ENCODE measurements at regions not wholly inside any gene's neighbourhood (a gene's known extent, or its start where the extent isn't known, plus 50 kb on each side); places are given as distances from the start of the nearest gene placed in this dataset.

- DNase-seq: no peak
- Histone ChIP-seq H3K4me3 (no peak overlapping the region), H3K9me3 (ENCODE audit: insufficient read depth, low read depth) (no peaks in the 10 kb centered on the region), H2AFZ (no peak overlapping the region), H3K27ac (no peak overlapping the region), H3K36me3 (ENCODE audit: low read depth) (no peaks in the 10 kb centered on the region), H3K27me3 (ENCODE audit: insufficient read depth, low read depth) (peaks cover 36% of the 10 kb centered on the region), H3F3A (ENCODE audit: insufficient read depth, low read depth) (no peaks in the 10 kb centered on the region), H4K20me1 (ENCODE audit: insufficient read depth) (no peaks in the 10 kb centered on the region), H3K4me1 (replicated peaks; ENCODE audit: insufficient read depth) (no peaks in the 10 kb centered on the region), H3K9me2 (ENCODE audit: insufficient read depth) (no peaks in the 10 kb centered on the region), H3K4me2 (no peak overlapping the region), H3K79me2 (ENCODE audit: low read depth) (no peaks in the 10 kb centered on the region)
- TF ChIP-seq, protein P1, sequence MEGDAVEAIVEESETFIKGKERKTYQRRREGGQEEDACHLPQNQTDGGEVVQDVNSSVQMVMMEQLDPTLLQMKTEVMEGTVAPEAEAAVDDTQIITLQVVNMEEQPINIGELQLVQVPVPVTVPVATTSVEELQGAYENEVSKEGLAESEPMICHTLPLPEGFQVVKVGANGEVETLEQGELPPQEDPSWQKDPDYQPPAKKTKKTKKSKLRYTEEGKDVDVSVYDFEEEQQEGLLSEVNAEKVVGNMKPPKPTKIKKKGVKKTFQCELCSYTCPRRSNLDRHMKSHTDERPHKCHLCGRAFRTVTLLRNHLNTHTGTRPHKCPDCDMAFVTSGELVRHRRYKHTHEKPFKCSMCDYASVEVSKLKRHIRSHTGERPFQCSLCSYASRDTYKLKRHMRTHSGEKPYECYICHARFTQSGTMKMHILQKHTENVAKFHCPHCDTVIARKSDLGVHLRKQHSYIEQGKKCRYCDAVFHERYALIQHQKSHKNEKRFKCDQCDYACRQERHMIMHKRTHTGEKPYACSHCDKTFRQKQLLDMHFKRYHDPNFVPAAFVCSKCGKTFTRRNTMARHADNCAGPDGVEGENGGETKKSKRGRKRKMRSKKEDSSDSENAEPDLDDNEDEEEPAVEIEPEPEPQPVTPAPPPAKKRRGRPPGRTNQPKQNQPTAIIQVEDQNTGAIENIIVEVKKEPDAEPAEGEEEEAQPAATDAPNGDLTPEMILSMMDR (conservative IDR thresholded peaks at IDR 0.05): no peak
- no peak for TF ChIP-seq EZH2 (IDR thresholded peaks at IDR 0.05; ENCODE audit: low read depth)
- intact Hi-C loops (cut with micrococcal nuclease; ENCODE audit: unreplicated experiment): no loop called here
- BruUV-seq (replicated peaks): no TSS peak
- ChIA-PET CTCF (no interaction called here), POLR2A (ENCODE audit: unreplicated experiment) (no interaction called here)
Observed at GRCh38 chr11:134746609-134747008, 334.6 kb upstream of the B3GAT1 start.

- no peak for DNase-seq
- Histone ChIP-seq H3K79me2 (ENCODE audit: low read depth) (no peaks in the 10 kb centered on the region), H4K20me1 (ENCODE audit: insufficient read depth) (no peaks in the 10 kb centered on the region), H3K9me3 (ENCODE audit: insufficient read depth, low read depth) (no peaks in the 10 kb centered on the region), H3K27me3 (ENCODE audit: insufficient read depth, low read depth) (peaks cover 25% of the 10 kb centered on the region), H3K4me3 (no peak overlapping the region), H3F3A (ENCODE audit: insufficient read depth, low read depth) (no peaks in the 10 kb centered on the region), H3K27ac (no peak overlapping the region), H2AFZ (no peak overlapping the region), H3K4me2 (no peak overlapping the region), H3K9me2 (ENCODE audit: insufficient read depth) (no peaks in the 10 kb centered on the region), H3K36me3 (ENCODE audit: low read depth) (no peaks in the 10 kb centered on the region), H3K4me1 (replicated peaks; ENCODE audit: insufficient read depth) (no peaks in the 10 kb centered on the region)
- ChIA-PET CTCF (no interaction called here), POLR2A (ENCODE audit: unreplicated experiment) (no interaction called here)
- no TSS peak for BruUV-seq (replicated peaks)
- intact Hi-C loops (cut with micrococcal nuclease; ENCODE audit: unreplicated experiment): no loop called here
- TF ChIP-seq, protein P1 (conservative IDR thresholded peaks at IDR 0.05): no peak
- TF ChIP-seq EZH2 (IDR thresholded peaks at IDR 0.05; ENCODE audit: low read depth): no peak
Observed at GRCh38 chr11:134745456-134745855, 333.4 kb upstream of the B3GAT1 start.

GRCh38 chr11:134743820-134744195, 331.8 kb upstream of the B3GAT1 start:
- POLR2A ChIA-PET (ENCODE audit: unreplicated experiment): no interaction called here
- TF ChIP-seq, protein P1 (conservative IDR thresholded peaks at IDR 0.05): no peak
- no peak for TF ChIP-seq EZH2 (IDR thresholded peaks at IDR 0.05; ENCODE audit: low read depth)

More at GRCh38 chr11:134743820-134744195, 331.8 kb upstream of the B3GAT1 start:
- no peaks in the 10 kb centered on the region for H3K79me2 ChIP-seq (ENCODE audit: low read depth)
- intact Hi-C loops (cut with micrococcal nuclease; ENCODE audit: unreplicated experiment): no loop called here
- no peaks in the 10 kb centered on the region for H3K9me2 ChIP-seq (ENCODE audit: insufficient read depth)
- H4K20me1 ChIP-seq (ENCODE audit: insufficient read depth): no peaks in the 10 kb centered on the region
- H3K4me1 ChIP-seq (replicated peaks; ENCODE audit: insufficient read depth): no peaks in the 10 kb centered on the region
- DNase-seq: no peak
- no peaks in the 10 kb centered on the region for H3F3A ChIP-seq (ENCODE audit: insufficient read depth, low read depth)
- no peaks in the 10 kb centered on the region for H3K9me3 ChIP-seq (ENCODE audit: insufficient read depth, low read depth)
- no peak overlapping the region for H3K4me2 ChIP-seq
- H2AFZ ChIP-seq: no peak overlapping the region
- CTCF ChIA-PET: no interaction called here
- peaks cover 30% of the 10 kb centered on the region for H3K27me3 ChIP-seq (ENCODE audit: insufficient read depth, low read depth)
- no peak overlapping the region for H3K4me3 ChIP-seq
- BruUV-seq (replicated peaks): no TSS peak
- H3K36me3 ChIP-seq (ENCODE audit: low read depth): no peaks in the 10 kb centered on the region
- H3K27ac ChIP-seq: no peak overlapping the region
